Endothelial cell of umbilical vein (primary cell): ENCODE measurements at regions not wholly inside any gene's neighbourhood (a gene's known extent, or its start where the extent isn't known, plus 50 kb on each side); places are given as distances from the start of the nearest gene placed in this dataset.
"Not testable (repeated sequence)": the region's sequence is repeated elsewhere in the genome, so short reads cannot be mapped to it uniquely, and the experiment has no call there.

Experiments used
- BruUV-seq: library from RNA; stranded (reverse); fragments of 400-500 nt; replicated peaks from 2 replicates; lab custom pipeline; 2021; lab: Mats Ljungman, UMichigan
- CTCF ChIA-PET: fragments of 300-600, 350-600 bp; sonication (Branson Sonifier 250); formaldehyde crosslinking; loops from one replicate; lab custom pipeline; 2021; ENCODE audit warnings: antibody characterized with exemption, inconsistent platforms; lab: Charles Lee
- POLR2A ChIA-PET: fragments of 300-600, 350-600 bp; sonication (Branson Sonifier 250); formaldehyde crosslinking; loops from one replicate; lab custom pipeline; 2021; ENCODE audit warnings: antibody characterized with exemption, inconsistent platforms; lab: Charles Lee
- DNase-seq: peaks from one replicate; pipeline ENCODE4 v3.0.0-alpha.2; 2011; ENCODE audit warnings: low read depth, low spot score
- FAIRE-seq: peaks from 2 replicates; lab custom pipeline; 2011; peaks lifted over from hg19 to GRCh38; lab: Jason Lieb, UNC
- H2AFZ ChIP-seq: 2 replicates; pipeline ENCODE4 v1.6.0; 2012; ENCODE audit warnings: low read depth, low read length, control low read depth, inconsistent platforms
- H3K27ac ChIP-seq: 2 replicates; pipeline ENCODE4 v1.5.1; 2011; ENCODE audit warnings: low read depth, mild to moderate bottlenecking, control low read depth, low read length, moderate library complexity; ENCODE audit not compliant: insufficient read depth
- H3K27me3 ChIP-seq, 2 experiments: 2 replicates each; pipeline versions ENCODE4 v1.6.0 to v1.6.1; 2011; ENCODE audit warnings: low read length in 2 of 2, mixed read lengths in 1 of 2; ENCODE audit not compliant: control insufficient read depth in 2 of 2, insufficient read depth in 2 of 2
- H3K36me3 ChIP-seq, 2 experiments: 2 replicates in 1 of 2; 3 replicates in 1 of 2; pipeline ENCODE4 v1.5.1; 2011; ENCODE audit warnings: low read length in 2 of 2, mild to moderate bottlenecking in 1 of 2, moderate library complexity in 1 of 2; ENCODE audit not compliant: control insufficient read depth in 2 of 2, insufficient read depth in 2 of 2; ENCODE audit errors: extremely low read depth in 1 of 2
- H3K4me1 ChIP-seq: 3 replicates; pipeline ENCODE4 v1.5.1; 2011; ENCODE audit warnings: mild to moderate bottlenecking, low read length; ENCODE audit not compliant: control insufficient read depth, insufficient read depth; ENCODE audit errors: extremely low read depth
- H3K4me2 ChIP-seq: 2 replicates; pipeline ENCODE4 v1.6.1; 2011; ENCODE audit warnings: low read length, control low read depth, mixed read lengths; ENCODE audit not compliant: insufficient read depth
- H3K4me3 ChIP-seq, 3 experiments: fragments of 200-600 bp in 1 of 3; sonication (generic), shearing (Covaris generic) in 1 of 3; replicated peaks in 1 of 3; 2 replicates each; pipeline ENCODE4 v1.5.1; 2011 to 2016; ENCODE audit warnings: control low read depth in 3 of 3, low read length in 3 of 3, mild to moderate bottlenecking in 2 of 3, inconsistent platforms in 1 of 3, low read depth in 1 of 3, moderate library complexity in 1 of 3; ENCODE audit not compliant: insufficient read depth in 1 of 3
- H3K79me2 ChIP-seq: 2 replicates; pipeline ENCODE4 v1.6.0; 2012; ENCODE audit warnings: low read length, inconsistent platforms; ENCODE audit not compliant: control insufficient read depth, insufficient read depth
- H3K9ac ChIP-seq: replicated peaks from 2 replicates; pipeline ENCODE3; 2011; ENCODE audit warnings: low read length, control low read depth; ENCODE audit not compliant: insufficient read depth; ENCODE audit errors: extremely low read depth
- H3K9me1 ChIP-seq: replicated peaks from 3 replicates; pipeline ENCODE4 v1.6.0; 2011; ENCODE audit warnings: mild to moderate bottlenecking, low read length; ENCODE audit not compliant: control insufficient read depth, insufficient read depth; ENCODE audit errors: extremely low read depth
- H3K9me3 ChIP-seq: replicated peaks from 2 replicates; pipeline ENCODE4 v1.5.1; 2012; ENCODE audit warnings: low read length, inconsistent platforms; ENCODE audit not compliant: control insufficient read depth, insufficient read depth
- H4K20me1 ChIP-seq: replicated peaks from 2 replicates; pipeline ENCODE3; 2011; ENCODE audit warnings: mild to moderate bottlenecking, low read length; ENCODE audit not compliant: control insufficient read depth, insufficient read depth; ENCODE audit errors: extremely low read depth
- EZH2 ChIP-seq: IDR thresholded peaks from 2 replicates; pipeline ENCODE4 v1.6.1; 2012; ENCODE audit warnings: borderline replicate concordance, low read depth, mild to moderate bottlenecking, moderate library complexity, low read length, inconsistent platforms; ENCODE audit not compliant: severe bottlenecking
- FOS ChIP-seq: IDR thresholded peaks from 2 replicates; pipeline ENCODE4 v1.6.1; 2011; ENCODE audit warnings: mild to moderate bottlenecking, low read length, moderate library complexity, borderline replicate concordance; ENCODE audit not compliant: insufficient read depth
- GATA2 ChIP-seq: IDR thresholded peaks from 2 replicates; pipeline ENCODE4 v1.7.0; 2011; ENCODE audit warnings: low read depth, mild to moderate bottlenecking, moderate library complexity, mixed read lengths, low read length; ENCODE audit not compliant: insufficient read length, insufficient read depth
- JUN ChIP-seq: IDR thresholded peaks from 2 replicates; pipeline ENCODE4 v1.6.1; 2011; ENCODE audit warnings: borderline replicate concordance, low read depth; ENCODE audit not compliant: insufficient read length, insufficient read depth
- MYC ChIP-seq: IDR thresholded peaks from one replicate; pipeline ENCODE4 v1.6.1; 2011; ENCODE audit warnings: mild to moderate bottlenecking, low read depth, low read length
- POLR2A ChIP-seq: IDR thresholded peaks from 2 replicates; pipeline ENCODE4 v1.6.1; 2012; ENCODE audit warnings: low read depth, mild to moderate bottlenecking, control low read depth, low read length
- POLR2AphosphoS5 ChIP-seq: IDR thresholded peaks from 2 replicates; pipeline ENCODE4 v1.6.1; 2012; ENCODE audit warnings: low read depth, mild to moderate bottlenecking, control low read depth, low read length, moderate library complexity; ENCODE audit not compliant: insufficient read depth
- dilution Hi-C: fragments of 300-500 bp; cut with MboI; formaldehyde crosslinking; loops from one replicate; pipeline ENCODE4 v1.15.0; 2019; ENCODE audit warnings: low sequenced_read_pairs; ENCODE audit not compliant: extremely low pct_ligation_motif_present
- intact Hi-C: fragments of 100-400 bp; cut with micrococcal nuclease; formaldehyde crosslinking; loops from one replicate; pipeline ENCODE4 v1.10.0; 2022
- TF ChIP-seq, protein P1 (sequence below): IDR thresholded peaks from 2 replicates; pipeline ENCODE4 v1.6.1; 2011; ENCODE audit not compliant: insufficient read depth, insufficient read length
- TF ChIP-seq, protein P2 (sequence below), 2 donors: IDR thresholded peaks; 1 replicate in 1 of 2; 2 replicates in 1 of 2; pipeline ENCODE4 v1.5.1; 2011; ENCODE audit warnings: low read length in 2 of 2, mild to moderate bottlenecking in 2 of 2, moderate library complexity in 2 of 2, control low read depth in 1 of 2, inconsistent platforms in 1 of 2, low read depth in 1 of 2; ENCODE audit not compliant: insufficient read depth in 1 of 2; ENCODE audit errors: extremely low read depth in 1 of 2

DNA sequence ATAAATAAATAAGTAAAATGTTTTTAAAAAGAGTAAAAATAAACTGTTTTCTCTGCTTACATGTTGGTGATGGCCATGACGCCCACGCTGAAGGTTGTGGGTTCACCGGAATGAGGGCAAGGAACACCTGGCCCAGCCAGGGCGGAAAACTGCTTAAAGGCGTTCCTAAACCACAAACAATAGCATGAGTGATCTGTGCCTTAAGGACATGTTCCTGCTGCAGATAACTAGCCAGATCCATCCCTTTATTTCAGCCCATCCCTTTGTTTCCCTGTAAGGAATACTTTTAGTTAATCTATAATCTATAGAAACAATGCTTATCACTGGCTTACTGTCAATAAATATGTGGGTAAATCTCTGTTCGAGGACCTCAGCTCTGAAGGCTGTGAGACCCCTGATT is 63.3 kb upstream of the CEP78 start:
- DNase-seq, H3K36me3 ChIP-seq, H4K20me1 ChIP-seq, H3K79me2 ChIP-seq, H3K27me3 ChIP-seq, intact Hi-C loops, BruUV-seq, H3K9me3 ChIP-seq, H3K4me1 ChIP-seq, H3K4me2 ChIP-seq, H3K9ac ChIP-seq, H3K27ac ChIP-seq, POLR2A ChIA-PET, FAIRE-seq, H3K9me1 ChIP-seq, H3K4me3 ChIP-seq, dilution Hi-C loops, H2AFZ ChIP-seq: not testable (repeated sequence)
- CTCF ChIA-PET: interaction anchor here (1.1 kb wide), 1 partner anchor 28 kb away, joined by 4 read pairs; no protein-coding TSS in a partner anchor

DNA sequence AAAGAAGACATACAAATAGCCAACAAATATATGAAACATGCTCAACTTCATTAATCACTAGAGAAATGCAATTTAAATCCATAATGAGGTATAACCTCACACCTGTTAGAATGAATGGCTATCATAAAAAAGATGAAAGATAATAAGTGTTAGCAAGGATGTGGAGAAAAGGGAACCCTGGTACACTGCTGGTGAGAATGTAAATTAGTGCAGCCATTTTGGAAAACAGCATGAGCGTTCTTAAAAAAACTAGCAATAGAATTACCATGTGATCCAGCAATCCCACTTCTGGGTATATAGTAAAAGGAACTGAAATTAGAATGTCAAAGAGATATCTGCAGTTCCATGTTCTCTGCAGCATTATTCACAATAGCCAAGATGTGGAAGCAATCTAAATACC is 64.2 kb upstream of the CEP78 start:
- ChIA-PET CTCF (no interaction called here), POLR2A (no interaction called here)
- Histone ChIP-seq H3K79me2 (no peaks in the 10 kb centered on the region), H3K36me3 (no peaks in the 10 kb centered on the region), H3K4me2 (no peak overlapping the region), H3K27me3 (peaks cover 0 to 6% of the 10 kb centered on the region in 2 experiments), H3K9me1 (no peaks in the 10 kb centered on the region), H3K9me3 (no peaks in the 10 kb centered on the region), H3K4me3 (no peak overlapping the region), H2AFZ (no peak overlapping the region), H3K4me1 (no peaks in the 10 kb centered on the region), H3K27ac (no peak overlapping the region), H4K20me1 (no peaks in the 10 kb centered on the region), H3K9ac (no peak overlapping the region)
- dilution Hi-C loops: no loop called here
- FAIRE-seq (no peak), DNase-seq (no peak)
- no peak for TF ChIP-seq POLR2A
- TF ChIP-seq JUN: no peak
- no peak for TF ChIP-seq POLR2AphosphoS5
- no peak for TF ChIP-seq EZH2
- no peak for TF ChIP-seq GATA2
- no peak for TF ChIP-seq MYC
- TF ChIP-seq, protein P1, sequence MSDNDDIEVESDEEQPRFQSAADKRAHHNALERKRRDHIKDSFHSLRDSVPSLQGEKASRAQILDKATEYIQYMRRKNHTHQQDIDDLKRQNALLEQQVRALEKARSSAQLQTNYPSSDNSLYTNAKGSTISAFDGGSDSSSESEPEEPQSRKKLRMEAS: no peak
- TF ChIP-seq FOS: no peak
- TF ChIP-seq, protein P2, sequence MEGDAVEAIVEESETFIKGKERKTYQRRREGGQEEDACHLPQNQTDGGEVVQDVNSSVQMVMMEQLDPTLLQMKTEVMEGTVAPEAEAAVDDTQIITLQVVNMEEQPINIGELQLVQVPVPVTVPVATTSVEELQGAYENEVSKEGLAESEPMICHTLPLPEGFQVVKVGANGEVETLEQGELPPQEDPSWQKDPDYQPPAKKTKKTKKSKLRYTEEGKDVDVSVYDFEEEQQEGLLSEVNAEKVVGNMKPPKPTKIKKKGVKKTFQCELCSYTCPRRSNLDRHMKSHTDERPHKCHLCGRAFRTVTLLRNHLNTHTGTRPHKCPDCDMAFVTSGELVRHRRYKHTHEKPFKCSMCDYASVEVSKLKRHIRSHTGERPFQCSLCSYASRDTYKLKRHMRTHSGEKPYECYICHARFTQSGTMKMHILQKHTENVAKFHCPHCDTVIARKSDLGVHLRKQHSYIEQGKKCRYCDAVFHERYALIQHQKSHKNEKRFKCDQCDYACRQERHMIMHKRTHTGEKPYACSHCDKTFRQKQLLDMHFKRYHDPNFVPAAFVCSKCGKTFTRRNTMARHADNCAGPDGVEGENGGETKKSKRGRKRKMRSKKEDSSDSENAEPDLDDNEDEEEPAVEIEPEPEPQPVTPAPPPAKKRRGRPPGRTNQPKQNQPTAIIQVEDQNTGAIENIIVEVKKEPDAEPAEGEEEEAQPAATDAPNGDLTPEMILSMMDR (IDR thresholded peaks at IDR 0.05; ENCODE audit: extremely low read depth in 1 of 2, insufficient read depth in 1 of 2, low read depth in 1 of 2, low read length in 2 of 2): no peak
- BruUV-seq: no TSS peak
- intact Hi-C loops: no loop called here
